H1 (cell line): ENCODE measurements at regions not wholly inside any gene's neighbourhood (a gene's known extent, or its start where the extent isn't known, plus 50 kb on each side); places are given as distances from the start of the nearest gene placed in this dataset.

Source experiments
- BACH1 ChIP-seq: IDR thresholded peaks from 2 replicates; pipeline ENCODE4 v1.6.1; 2012; ENCODE audit warnings: low read length, improper control_type of control experiment
- BRCA1 ChIP-seq: IDR thresholded peaks from 2 replicates; pipeline ENCODE4 v1.6.1; 2012; ENCODE audit warnings: low read depth, low read length, improper control_type of control experiment
- CREB1 ChIP-seq: IDR thresholded peaks from 2 replicates; pipeline ENCODE4 v1.6.1; 2012; ENCODE audit warnings: inconsistent platforms
- EGR1 ChIP-seq: IDR thresholded peaks from 2 replicates; pipeline ENCODE4 v1.6.1; 2011; ENCODE audit warnings: low read depth, low read length, borderline replicate concordance
- EZH2 ChIP-seq: fragments of 200-600 bp; sonication (generic); IDR thresholded peaks from 2 replicates; pipeline ENCODE4 v1.7.1; 2012; ENCODE audit warnings: low read depth, mild to moderate bottlenecking, moderate library complexity, low read length, inconsistent platforms; ENCODE audit not compliant: severe bottlenecking
- MAFK ChIP-seq: IDR thresholded peaks from 2 replicates; pipeline ENCODE4 v1.6.1; 2012; ENCODE audit warnings: low read depth, mild to moderate bottlenecking, improper control_type of control experiment, low read length
- PHF8 ChIP-seq: fragments of 200-600 bp; sonication (generic); conservative IDR thresholded peaks from 2 replicates; pipeline ENCODE4 v1.7.1; 2012; ENCODE audit warnings: low read depth, mild to moderate bottlenecking, inconsistent platforms, low read length, moderate library complexity
- POLR2A ChIP-seq, 2 experiments: IDR thresholded peaks; 1 replicate in 1 of 2; 2 replicates in 1 of 2; pipeline ENCODE4 v1.6.1; 2011; ENCODE audit warnings: low read depth in 2 of 2, low read length in 2 of 2, mild to moderate bottlenecking in 2 of 2; ENCODE audit errors: control extremely low read depth in 1 of 2
- RAD21 ChIP-seq, 2 experiments: IDR thresholded peaks in 1 of 2; conservative IDR thresholded peaks in 1 of 2; 2 replicates each; pipeline ENCODE4 v1.6.1; 2011; ENCODE audit warnings: low read depth in 2 of 2, low read length in 2 of 2, improper control_type of control experiment in 1 of 2, inconsistent platforms in 1 of 2, mild to moderate bottlenecking in 1 of 2, moderate library complexity in 1 of 2
- SAP30 ChIP-seq: fragments of 300-600 bp; sonication (generic); IDR thresholded peaks from 2 replicates; pipeline ENCODE4 v1.7.1; 2012; ENCODE audit warnings: low read length, moderate library complexity, mild to moderate bottlenecking, inconsistent platforms; ENCODE audit not compliant: insufficient read depth, insufficient replicate concordance
- TF ChIP-seq, protein P1 (sequence below), 3 experiments: IDR thresholded peaks; 1 replicate in 2 of 3; 2 replicates in 1 of 3; pipeline versions ENCODE4 v1.5.1 to v1.6.1; 2011; ENCODE audit warnings: low read length in 3 of 3, mild to moderate bottlenecking in 3 of 3, inconsistent platforms in 2 of 3, low read depth in 1 of 3, moderate library complexity in 1 of 3; ENCODE audit not compliant: insufficient read depth in 1 of 3; ENCODE audit errors: control extremely low read depth in 1 of 3
- TF ChIP-seq, protein P2 (sequence below): IDR thresholded peaks from 2 replicates; pipeline ENCODE4 v1.6.1; 2012; ENCODE audit warnings: low read length, inconsistent platforms

DNA sequence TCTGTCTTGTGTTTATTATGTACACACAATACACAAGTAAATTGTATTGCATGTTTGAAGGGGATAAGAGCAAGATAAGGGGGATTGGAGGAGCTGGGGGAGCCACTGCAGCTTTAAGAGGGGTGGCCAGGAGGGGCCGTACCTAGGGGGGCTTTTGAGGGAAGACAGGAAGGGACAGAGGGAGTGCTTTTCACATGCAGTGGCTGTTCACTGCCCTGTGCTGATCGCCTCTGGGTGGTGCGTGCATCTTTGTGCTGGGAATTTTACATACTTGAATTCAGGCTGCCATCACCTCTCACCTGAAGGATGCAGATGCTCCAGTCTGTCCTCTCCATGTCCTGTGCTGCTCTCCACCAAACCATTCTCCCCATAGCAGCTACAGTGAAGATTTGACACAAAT, 179.5 kb downstream of the PTPRU start:
- TF ChIP-seq EGR1 (no peak), RAD21 (IDR thresholded peaks at IDR 0.05 in 1 of 2, conservative IDR thresholded peaks at IDR 0.05 in 1 of 2; ENCODE audit: low read depth in 2 of 2, low read length in 2 of 2) (no peak), EZH2 (no peak), SAP30 (no peak), BRCA1 (no peak), POLR2A (IDR thresholded peaks at IDR 0.05; ENCODE audit: control extremely low read depth in 1 of 2, low read depth in 2 of 2, low read length in 2 of 2) (no peak), CREB1 (no peak), BACH1 (no peak), PHF8 (no peak), MAFK (no peak)
- TF ChIP-seq, protein P1, sequence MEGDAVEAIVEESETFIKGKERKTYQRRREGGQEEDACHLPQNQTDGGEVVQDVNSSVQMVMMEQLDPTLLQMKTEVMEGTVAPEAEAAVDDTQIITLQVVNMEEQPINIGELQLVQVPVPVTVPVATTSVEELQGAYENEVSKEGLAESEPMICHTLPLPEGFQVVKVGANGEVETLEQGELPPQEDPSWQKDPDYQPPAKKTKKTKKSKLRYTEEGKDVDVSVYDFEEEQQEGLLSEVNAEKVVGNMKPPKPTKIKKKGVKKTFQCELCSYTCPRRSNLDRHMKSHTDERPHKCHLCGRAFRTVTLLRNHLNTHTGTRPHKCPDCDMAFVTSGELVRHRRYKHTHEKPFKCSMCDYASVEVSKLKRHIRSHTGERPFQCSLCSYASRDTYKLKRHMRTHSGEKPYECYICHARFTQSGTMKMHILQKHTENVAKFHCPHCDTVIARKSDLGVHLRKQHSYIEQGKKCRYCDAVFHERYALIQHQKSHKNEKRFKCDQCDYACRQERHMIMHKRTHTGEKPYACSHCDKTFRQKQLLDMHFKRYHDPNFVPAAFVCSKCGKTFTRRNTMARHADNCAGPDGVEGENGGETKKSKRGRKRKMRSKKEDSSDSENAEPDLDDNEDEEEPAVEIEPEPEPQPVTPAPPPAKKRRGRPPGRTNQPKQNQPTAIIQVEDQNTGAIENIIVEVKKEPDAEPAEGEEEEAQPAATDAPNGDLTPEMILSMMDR (IDR thresholded peaks at IDR 0.05; ENCODE audit: control extremely low read depth in 1 of 3, insufficient read depth in 1 of 3, low read depth in 1 of 3, low read length in 3 of 3): no peak
- TF ChIP-seq, protein P2, sequence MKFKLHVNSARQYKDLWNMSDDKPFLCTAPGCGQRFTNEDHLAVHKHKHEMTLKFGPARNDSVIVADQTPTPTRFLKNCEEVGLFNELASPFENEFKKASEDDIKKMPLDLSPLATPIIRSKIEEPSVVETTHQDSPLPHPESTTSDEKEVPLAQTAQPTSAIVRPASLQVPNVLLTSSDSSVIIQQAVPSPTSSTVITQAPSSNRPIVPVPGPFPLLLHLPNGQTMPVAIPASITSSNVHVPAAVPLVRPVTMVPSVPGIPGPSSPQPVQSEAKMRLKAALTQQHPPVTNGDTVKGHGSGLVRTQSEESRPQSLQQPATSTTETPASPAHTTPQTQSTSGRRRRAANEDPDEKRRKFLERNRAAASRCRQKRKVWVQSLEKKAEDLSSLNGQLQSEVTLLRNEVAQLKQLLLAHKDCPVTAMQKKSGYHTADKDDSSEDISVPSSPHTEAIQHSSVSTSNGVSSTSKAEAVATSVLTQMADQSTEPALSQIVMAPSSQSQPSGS: no peak
